HFF-Myc (cell line): ENCODE measurements at regions not wholly inside any gene's neighbourhood (a gene's known extent, or its start where the extent isn't known, plus 50 kb on each side); places are given as distances from the start of the nearest gene placed in this dataset.
"Not testable (repeated sequence)": the region's sequence is repeated elsewhere in the genome, so short reads cannot be mapped to it uniquely, and the experiment has no call there.

ENCODE experiments used
- DNase-seq: peaks from one replicate; pipeline ENCODE4 v3.0.0-alpha.2; 2011; ENCODE audit warnings: low read depth; ENCODE audit errors: extremely low read depth
- H3K4me3 ChIP-seq: replicated peaks from 2 replicates; pipeline ENCODE4 v1.5.1; 2011; ENCODE audit warnings: low read depth, mild to moderate bottlenecking, control low read depth, low read length
- CTCF ChIP-seq: IDR thresholded peaks from 2 replicates; pipeline ENCODE4 v1.5.1; 2012; ENCODE audit warnings: mild to moderate bottlenecking, low read depth, low read length, control low read depth; ENCODE audit errors: missing control alignments

- H3K4me3 ChIP-seq = no peak overlapping the region
- DNase-seq = no peak
- no peak for TF ChIP-seq CTCF
Measured at GRCh38 chrX:77264490-77264889, 182.7 kb upstream of the FGF16 start.

- DNase-seq = no peak
- H3K4me3 ChIP-seq = no peak overlapping the region
- TF ChIP-seq CTCF = no peak
Measured at GRCh38 chrX:77275392-77275791, 171.8 kb upstream of the FGF16 start.

- no peak overlapping the region for H3K4me3 ChIP-seq
- no peak for DNase-seq
- no peak for TF ChIP-seq CTCF
Measured at GRCh38 chrX:77276742-77277141, 170.4 kb upstream of the FGF16 start.

- no peak overlapping the region for H3K4me3 ChIP-seq
- DNase-seq = no peak
- TF ChIP-seq CTCF = no peak
Measured at GRCh38 chrX:77277911-77278310, 169.3 kb upstream of the FGF16 start.

GRCh38 chrX:77279373-77279772 is 167.8 kb upstream of the FGF16 start:
- not testable (repeated sequence) for DNase-seq

GRCh38 chrX:77293331-77293995 is 153.7 kb upstream of the FGF16 start:
- TF ChIP-seq CTCF = no peak
- H3K4me3 ChIP-seq = no peak overlapping the region
- no peak for DNase-seq

More at GRCh38 chrX:77279373-77279772, 167.8 kb upstream of the FGF16 start:
- H3K4me3 ChIP-seq = not testable (repeated sequence)

- no peak overlapping the region for H3K4me3 ChIP-seq
- no peak for DNase-seq
- TF ChIP-seq CTCF = no peak
Measured at GRCh38 chrX:77298296-77298695, 148.9 kb upstream of the FGF16 start.
